CD4-positive, CD25-positive, alpha-beta regulatory T cell (primary cell): ENCODE measurements at regions not wholly inside any gene's neighbourhood (a gene's known extent, or its start where the extent isn't known, plus 50 kb on each side); places are given as distances from the start of the nearest gene placed in this dataset.
"Not testable (repeated sequence)": the region's sequence is repeated elsewhere in the genome, so short reads cannot be mapped to it uniquely, and the experiment has no call there.

Experiments
- ATAC-seq, 2 donors: fragments of 150-1000 bp; cut with Tn5 transposase; one replicate each; pipeline ENCODE4 v1.10.0; 2021; ENCODE audit warnings: low read depth in 2 of 2, moderate number of reproducible peaks in 2 of 2, moderate library complexity in 1 of 2
- DNase-seq, 3 donors: peaks; one replicate each; pipeline versions ENCODE4 v3.0.0 to v3.0.0-alpha.2; 2012 to 2022; ENCODE audit warnings: mixed read lengths in 1 of 3
- H3K27ac ChIP-seq: one replicate; pipeline ENCODE4 v1.7.0; 2013; ENCODE audit warnings: mild to moderate bottlenecking, low read length; ENCODE audit not compliant: insufficient read depth, poor library complexity, severe bottlenecking
- H3K27me3 ChIP-seq: one replicate; pipeline ENCODE4 v1.7.0; 2013; ENCODE audit warnings: low read length; ENCODE audit not compliant: control insufficient read depth, insufficient read depth
- H3K36me3 ChIP-seq: one replicate; pipeline ENCODE4 v1.7.0; 2013; ENCODE audit warnings: mild to moderate bottlenecking, low read length, moderate library complexity; ENCODE audit not compliant: control insufficient read depth, insufficient read depth
- H3K4me1 ChIP-seq: 2 replicates; pipeline ENCODE4 v1.7.0; 2013; ENCODE audit warnings: mild to moderate bottlenecking, low read length; ENCODE audit not compliant: insufficient read depth, control insufficient read depth, poor library complexity, severe bottlenecking
- H3K4me3 ChIP-seq: one replicate; pipeline ENCODE4 v1.7.0; 2013; ENCODE audit warnings: low read depth, mild to moderate bottlenecking, low read length, moderate library complexity
- H3K9me3 ChIP-seq, 2 experiments: 1 replicate in 1 of 2; 2 replicates in 1 of 2; pipeline ENCODE4 v1.7.0; 2013; ENCODE audit warnings: low read length in 2 of 2, mild to moderate bottlenecking in 1 of 2, moderate library complexity in 1 of 2; ENCODE audit not compliant: control insufficient read depth in 2 of 2
- H3K27ac Mint-ChIP-seq, 3 donors: one replicate each; pipeline ENCODE4 v1.8.0; 2020 to 2022; ENCODE audit warnings: mild to moderate bottlenecking in 3 of 3, mixed read lengths in 3 of 3, moderate library complexity in 2 of 3
- H3K27me3 Mint-ChIP-seq: one replicate; pipeline ENCODE4 v1.8.0; 2022; ENCODE audit warnings: mild to moderate bottlenecking, mixed read lengths
- H3K36me3 Mint-ChIP-seq: one replicate; pipeline ENCODE4 v1.8.0; 2020; ENCODE audit warnings: mixed read lengths
- H3K4me1 Mint-ChIP-seq, 4 donors: one replicate each; pipeline ENCODE4 v1.8.0; 2020 to 2022; ENCODE audit warnings: mixed read lengths in 4 of 4, mild to moderate bottlenecking in 1 of 4
- H3K4me3 Mint-ChIP-seq, 4 donors: one replicate each; pipeline ENCODE4 v1.8.0; 2020 to 2022; ENCODE audit warnings: mild to moderate bottlenecking in 4 of 4, mixed read lengths in 4 of 4, moderate library complexity in 3 of 4
- H3K9me3 Mint-ChIP-seq, 7 donors: one replicate each; pipeline ENCODE4 v1.8.0; 2020 to 2022; ENCODE audit warnings: mixed read lengths in 7 of 7, mild to moderate bottlenecking in 3 of 7, moderate library complexity in 2 of 7

DNA sequence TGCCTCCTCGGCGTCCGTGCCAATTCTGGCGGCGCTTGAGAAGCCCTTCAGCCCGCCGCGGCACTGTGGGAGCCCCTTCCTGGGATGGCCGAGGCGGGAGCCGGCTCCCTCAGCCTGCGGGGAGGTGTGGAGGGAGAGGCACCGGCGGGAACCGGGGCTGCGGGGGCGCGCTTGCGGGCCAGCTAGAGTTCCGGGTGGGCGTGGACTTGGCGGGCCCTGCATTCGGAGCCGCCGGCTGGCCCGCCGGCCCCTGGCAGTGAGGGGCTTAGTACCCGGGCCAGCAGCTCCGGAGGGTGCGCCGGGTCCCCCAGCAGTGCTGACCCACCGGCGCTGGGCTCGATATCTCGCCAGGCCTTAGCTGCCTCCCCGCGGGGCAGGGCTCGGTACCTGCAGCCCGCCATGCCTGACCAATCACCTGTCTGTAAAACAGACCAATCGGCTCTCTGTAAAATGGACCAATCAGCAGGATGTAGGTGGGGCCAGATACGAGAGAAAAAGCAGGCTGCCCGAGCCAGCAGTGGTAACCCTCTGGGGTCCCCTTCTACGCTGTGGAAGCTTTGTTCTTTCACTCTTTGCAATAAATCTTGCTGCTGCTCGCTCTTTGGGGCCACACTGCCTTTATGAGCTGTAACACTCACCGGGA is 76.9 kb upstream of the TCF4 start:
- H3K27me3 ChIP-seq, H3K27ac ChIP-seq, H3K36me3 ChIP-seq, H3K36me3 Mint-ChIP-seq, H3K9me3 ChIP-seq, DNase-seq, H3K27me3 Mint-ChIP-seq, ATAC-seq, H3K4me3 ChIP-seq, H3K27ac Mint-ChIP-seq, H3K4me1 ChIP-seq, H3K4me1 Mint-ChIP-seq, H3K4me3 Mint-ChIP-seq: not testable (repeated sequence)
- H3K9me3 Mint-ChIP-seq = peaks cover 1 to 18% (median 6%) of the 10 kb centered on the region in 7 donors

- ATAC-seq (no peak), DNase-seq (no peak)
- Mint-ChIP-seq H3K4me1 (no peaks in the 10 kb centered on the region), H3K36me3 (no peaks in the 10 kb centered on the region), H3K4me3 (no peak overlapping the region), H3K9me3 (peaks cover 0 to 18% (median 6%) of the 10 kb centered on the region in 7 donors), H3K27ac (no peak overlapping the region), H3K27me3 (no peaks in the 10 kb centered on the region)
- Histone ChIP-seq H3K9me3 (peaks cover 0 to 3% of the 10 kb centered on the region in 2 experiments), H3K27me3 (no peaks in the 10 kb centered on the region), H3K27ac (no peak overlapping the region), H3K4me3 (no peak overlapping the region), H3K4me1 (no peaks in the 10 kb centered on the region), H3K36me3 (no peaks in the 10 kb centered on the region)
Measured at GRCh38 chr18:55663891-55664290, 75.9 kb upstream of the TCF4 start.

GRCh38 chr18:55658598-55658997 is 70.6 kb upstream of the TCF4 start:
- H3K27me3 ChIP-seq = no peaks in the 10 kb centered on the region
- no peaks in the 10 kb centered on the region for H3K36me3 ChIP-seq
- H3K4me3 ChIP-seq = no peak overlapping the region
- no peaks in the 10 kb centered on the region for H3K9me3 ChIP-seq
- Mint-ChIP-seq H3K9me3 (peaks cover 0 to 10% (median 2%) of the 10 kb centered on the region in 7 donors), H3K27me3 (no peaks in the 10 kb centered on the region), H3K27ac (no peak overlapping the region), H3K4me3 (no peak overlapping the region), H3K36me3 (no peaks in the 10 kb centered on the region), H3K4me1 (no peaks in the 10 kb centered on the region)
- no peak for DNase-seq
- no peak overlapping the region for H3K27ac ChIP-seq
- no peak for ATAC-seq
- H3K4me1 ChIP-seq = no peaks in the 10 kb centered on the region

GRCh38 chr18:55657572-55658331 is 69.8 kb upstream of the TCF4 start:
- no peaks in the 10 kb centered on the region for H3K36me3 Mint-ChIP-seq
- H3K27me3 ChIP-seq = no peaks in the 10 kb centered on the region
- peaks cover 0 to 15% (median 3%) of the 10 kb centered on the region in 7 donors for H3K9me3 Mint-ChIP-seq
- H3K4me1 ChIP-seq = no peaks in the 10 kb centered on the region
- ATAC-seq = no peak
- H3K9me3 ChIP-seq = peaks cover 0 to 1% of the 10 kb centered on the region in 2 experiments
- H3K4me3 ChIP-seq = no peak overlapping the region
- H3K36me3 ChIP-seq = no peaks in the 10 kb centered on the region
- H3K4me3 Mint-ChIP-seq = no peak overlapping the region
- H3K27me3 Mint-ChIP-seq = no peaks in the 10 kb centered on the region
- no peak overlapping the region for H3K27ac ChIP-seq
- H3K4me1 Mint-ChIP-seq = no peaks in the 10 kb centered on the region
- H3K27ac Mint-ChIP-seq = no peak overlapping the region
- no peak for DNase-seq

DNA sequence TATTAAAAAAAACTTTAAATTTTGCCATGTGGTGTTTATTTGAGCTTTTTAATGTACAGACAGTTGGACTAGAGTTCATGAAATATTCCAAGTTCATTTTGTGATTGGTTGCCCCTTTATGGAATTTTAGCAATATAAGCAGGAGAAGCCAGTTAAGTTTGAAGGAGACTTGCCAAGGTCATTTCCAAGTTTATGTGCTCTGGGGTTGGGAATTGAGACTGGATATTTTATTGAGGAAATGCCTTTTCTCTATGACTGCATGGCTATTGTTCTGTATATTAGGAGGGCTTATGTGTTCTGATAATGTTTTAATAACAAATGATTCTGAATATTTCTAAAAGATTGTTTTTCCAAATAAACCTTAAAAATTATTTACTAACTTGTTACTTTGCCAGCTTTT is 67.0 kb upstream of the TCF4 start:
- H3K27ac Mint-ChIP-seq = no peak overlapping the region
- H3K4me1 Mint-ChIP-seq = no peaks in the 10 kb centered on the region
- no peak overlapping the region for H3K27ac ChIP-seq
- no peaks in the 10 kb centered on the region for H3K36me3 ChIP-seq
- peaks cover 0 to 1% of the 10 kb centered on the region in 2 experiments for H3K9me3 ChIP-seq
- H3K9me3 Mint-ChIP-seq = peaks cover 0 to 20% (median 6%) of the 10 kb centered on the region in 7 donors
- ATAC-seq (no peak), DNase-seq (no peak)
- H3K4me3 ChIP-seq = no peak overlapping the region
- no peaks in the 10 kb centered on the region for H3K27me3 ChIP-seq
- no peaks in the 10 kb centered on the region for H3K4me1 ChIP-seq
- no peaks in the 10 kb centered on the region for H3K36me3 Mint-ChIP-seq
- H3K27me3 Mint-ChIP-seq = no peaks in the 10 kb centered on the region
- no peak overlapping the region for H3K4me3 Mint-ChIP-seq

- Mint-ChIP-seq H3K4me3 (no peak overlapping the region), H3K9me3 (peaks cover 0 to 20% (median 5%) of the 10 kb centered on the region in 7 donors), H3K27me3 (no peaks in the 10 kb centered on the region), H3K36me3 (no peaks in the 10 kb centered on the region), H3K27ac (no peak overlapping the region), H3K4me1 (no peaks in the 10 kb centered on the region)
- H3K27me3 ChIP-seq = no peaks in the 10 kb centered on the region
- ATAC-seq (no peak), DNase-seq (no peak)
- H3K9me3 ChIP-seq = peaks cover 0 to 1% of the 10 kb centered on the region in 2 experiments
- H3K4me3 ChIP-seq = no peak overlapping the region
- H3K36me3 ChIP-seq = no peaks in the 10 kb centered on the region
- H3K27ac ChIP-seq = no peak overlapping the region
- H3K4me1 ChIP-seq = no peaks in the 10 kb centered on the region
Measured at GRCh38 chr18:55651236-55651635, 63.2 kb upstream of the TCF4 start.

DNA sequence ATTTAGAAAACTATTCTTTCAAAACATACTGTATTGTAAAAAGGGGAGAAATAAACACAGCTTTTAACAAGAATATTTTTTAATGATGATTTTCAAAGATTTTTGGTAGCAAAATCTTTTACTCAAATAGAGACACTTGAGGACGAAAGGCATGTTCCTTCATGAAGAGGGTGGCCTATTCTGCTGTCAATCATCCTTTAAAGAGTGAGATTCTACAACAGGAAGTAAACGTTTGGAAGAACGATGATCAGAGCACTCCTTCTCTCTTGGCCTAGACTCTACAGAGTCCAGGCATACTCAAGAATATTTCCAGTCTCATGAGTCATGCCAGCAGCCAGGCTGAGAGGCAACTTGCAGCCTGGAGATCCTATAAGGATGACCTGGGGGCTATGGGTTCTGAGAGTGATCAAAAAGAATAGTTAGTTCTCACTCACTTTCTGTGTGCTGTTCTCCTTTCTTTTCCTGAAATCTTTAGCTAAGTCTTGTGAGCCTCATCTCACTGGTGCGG is 62.4 kb upstream of the TCF4 start:
- Histone ChIP-seq H3K9me3 (peaks cover 0 to 1% of the 10 kb centered on the region in 2 experiments), H3K36me3 (no peaks in the 10 kb centered on the region), H3K4me3 (no peak overlapping the region), H3K4me1 (no peaks in the 10 kb centered on the region), H3K27ac (no peak overlapping the region), H3K27me3 (no peaks in the 10 kb centered on the region)
- no peak for ATAC-seq
- H3K4me1 Mint-ChIP-seq = no peaks in the 10 kb centered on the region
- H3K9me3 Mint-ChIP-seq = peaks cover 0 to 20% (median 5%) of the 10 kb centered on the region in 7 donors
- DNase-seq = no peak
- H3K36me3 Mint-ChIP-seq = no peaks in the 10 kb centered on the region
- H3K27ac Mint-ChIP-seq = no peak overlapping the region
- H3K27me3 Mint-ChIP-seq = no peaks in the 10 kb centered on the region
- no peak overlapping the region for H3K4me3 Mint-ChIP-seq
